ENCODE measurements at regions not wholly inside any gene's neighbourhood (a gene's known extent, or its start where the extent isn't known, plus 50 kb on each side); places are given as distances from the start of the nearest gene placed in this dataset.

DNA sequence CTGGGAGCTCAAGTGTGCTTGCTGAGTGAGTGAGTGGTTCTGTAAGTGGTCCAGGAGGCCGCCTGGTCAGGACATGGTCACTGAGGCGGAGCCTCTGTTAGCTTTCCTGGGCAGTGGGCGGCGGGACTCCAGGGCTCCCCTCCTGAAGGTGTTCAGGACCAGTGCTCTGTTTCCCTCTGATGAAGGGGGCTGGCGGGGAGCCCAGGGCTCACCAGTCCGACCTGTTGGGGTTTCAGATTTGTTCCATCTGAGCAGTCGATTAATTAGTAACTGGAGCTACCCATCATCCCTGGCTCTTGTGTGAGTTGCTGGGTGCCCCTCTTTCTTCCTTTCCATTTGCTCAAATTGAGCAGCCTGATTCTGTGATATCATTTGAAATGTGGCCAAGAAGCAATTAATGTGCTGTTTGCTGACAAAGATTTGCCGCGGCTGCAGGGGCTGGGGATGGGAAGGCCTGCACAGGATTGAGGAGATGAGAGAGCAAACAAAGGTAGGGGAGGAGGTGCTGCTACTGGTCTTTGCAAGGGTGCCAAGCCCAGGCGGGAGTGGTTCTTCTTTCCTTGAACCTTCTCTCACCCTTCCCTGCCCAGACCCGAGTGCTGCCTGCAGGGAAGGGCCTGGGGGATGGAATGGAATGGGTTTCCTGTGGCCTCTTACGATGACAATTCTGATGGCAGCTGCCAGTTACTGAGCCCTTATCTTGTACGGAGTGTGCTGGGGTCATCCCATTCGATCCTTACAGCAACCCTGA is 92.8 kb upstream of the PITX1 start:
- DNase-seq (ENCODE audit: low read depth) = no peak

DNA sequence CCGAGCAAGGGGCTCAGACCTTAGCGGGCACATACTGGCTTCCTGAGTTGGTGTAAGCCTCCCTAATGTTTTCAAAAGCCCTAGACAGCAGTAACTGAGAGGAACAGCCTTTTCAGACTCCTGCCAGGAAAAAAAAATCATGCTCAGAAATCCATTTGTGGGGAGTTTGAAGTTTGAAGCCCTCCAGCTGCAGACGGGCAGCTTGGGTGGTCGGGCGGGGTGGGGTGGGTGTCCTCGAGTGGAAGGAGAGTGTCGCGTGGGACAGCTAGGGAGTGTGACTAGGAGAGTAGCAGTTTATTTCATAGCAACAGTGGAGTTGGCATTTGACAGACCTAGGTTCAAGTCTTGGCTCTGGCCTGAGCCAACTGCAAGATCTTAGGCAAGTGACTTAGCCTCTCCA is 90.7 kb upstream of the PITX1 start:
- no peak for DNase-seq (ENCODE audit: low read depth)

DNA sequence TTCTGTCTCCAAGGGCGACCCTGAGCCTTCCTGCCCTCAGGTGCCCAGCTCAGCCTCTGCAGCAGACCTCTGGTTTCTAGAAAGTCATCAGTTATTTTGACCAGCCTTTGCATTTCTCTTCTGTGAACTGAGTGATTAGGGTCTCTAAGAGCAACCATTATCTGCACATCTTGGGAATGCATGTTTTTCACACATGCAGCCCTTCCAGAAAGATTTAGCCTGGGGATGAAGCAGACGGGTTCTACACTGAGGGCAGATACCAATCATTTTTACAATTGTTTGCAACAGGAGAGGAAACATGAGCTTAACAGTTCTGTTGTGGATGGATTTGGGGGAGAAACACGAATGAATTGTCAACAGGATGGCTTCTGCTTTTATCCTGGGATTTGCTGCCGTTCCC is 90.1 kb upstream of the PITX1 start:
- DNase-seq (ENCODE audit: low read depth) = no peak

DNA sequence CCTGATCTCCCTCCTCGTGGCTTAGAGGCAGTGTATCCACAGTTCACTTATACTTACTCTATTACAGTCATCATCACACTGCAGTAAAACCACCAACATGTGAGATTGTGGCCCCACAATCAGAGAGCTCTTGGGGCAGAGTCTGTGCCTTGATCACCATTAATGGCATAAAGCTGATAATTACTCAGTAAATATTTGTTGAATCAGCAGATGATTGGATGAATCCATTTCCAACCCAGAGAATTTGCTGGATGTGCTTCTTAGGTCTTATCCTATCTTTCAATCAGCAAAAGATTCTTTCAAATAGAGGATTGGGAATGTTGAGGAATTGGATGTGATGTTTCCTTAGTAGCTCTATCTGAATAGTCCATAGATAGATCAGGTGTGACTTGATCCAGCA is 88.8 kb upstream of the PITX1 start:
- no peak for DNase-seq (ENCODE audit: low read depth)

DNA sequence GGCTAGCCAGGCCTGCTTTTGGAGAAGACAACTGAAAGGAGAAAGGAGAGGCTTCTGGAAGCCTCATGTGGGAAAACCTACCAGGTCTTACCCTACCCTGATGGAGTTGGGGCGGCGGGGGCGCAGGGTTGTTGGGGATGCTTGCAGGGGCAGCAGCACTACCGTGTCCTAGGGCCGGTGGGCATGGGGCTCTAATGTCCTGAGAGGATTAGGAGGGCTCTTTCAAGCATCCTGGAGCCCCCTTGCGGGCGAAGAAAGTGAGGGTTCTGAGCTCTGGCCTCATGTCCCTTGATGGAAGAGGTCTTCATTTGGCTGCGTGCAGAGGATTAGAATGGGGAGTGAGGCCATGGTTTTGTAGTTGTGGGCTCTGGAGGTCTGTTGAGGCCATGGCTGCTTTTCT is 86.9 kb upstream of the PITX1 start:
- no peak for DNase-seq (ENCODE audit: low read depth)

DNA sequence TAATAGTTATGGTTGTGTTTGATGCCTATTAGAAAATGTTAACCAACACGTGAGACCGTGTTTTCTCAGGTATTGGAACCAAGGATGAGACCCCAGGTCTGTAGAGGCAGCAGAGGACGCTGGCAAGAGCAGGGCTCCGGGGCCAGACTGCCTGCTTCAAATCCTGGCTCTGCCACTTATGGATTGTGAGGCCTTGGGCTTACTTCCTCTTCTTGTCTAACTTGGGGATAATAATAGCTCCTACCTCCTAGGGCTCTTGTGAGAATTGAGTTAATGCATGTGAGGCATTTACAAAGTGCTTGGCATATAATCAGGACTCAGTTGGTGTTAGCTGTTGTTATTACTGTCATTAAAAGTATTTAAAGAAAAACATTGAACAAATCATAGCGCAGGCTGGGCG is 85.5 kb upstream of the PITX1 start:
- DNase-seq (ENCODE audit: low read depth) = no peak

DNA sequence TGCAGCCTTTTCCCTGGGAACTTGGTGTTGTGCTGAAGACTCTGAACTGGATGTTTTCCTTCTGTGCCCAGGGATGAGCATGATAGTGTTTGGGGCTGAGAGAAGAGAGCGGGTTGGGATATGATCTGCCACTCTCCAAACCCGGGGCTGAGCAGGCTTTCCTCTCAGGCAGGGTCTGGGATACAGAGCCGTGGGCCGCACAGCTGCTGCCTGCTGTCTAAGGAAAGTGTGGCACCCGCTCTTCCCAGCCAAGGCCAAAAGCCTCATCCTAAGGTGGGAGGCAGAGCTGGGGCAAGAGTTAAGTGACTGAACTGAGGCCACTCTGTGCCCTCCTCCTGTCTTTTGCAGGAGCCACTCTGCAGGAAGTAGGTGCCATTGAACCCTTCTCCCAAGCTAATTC is 83.6 kb upstream of the PITX1 start:
- DNase-seq (ENCODE audit: low read depth) = no peak

DNA sequence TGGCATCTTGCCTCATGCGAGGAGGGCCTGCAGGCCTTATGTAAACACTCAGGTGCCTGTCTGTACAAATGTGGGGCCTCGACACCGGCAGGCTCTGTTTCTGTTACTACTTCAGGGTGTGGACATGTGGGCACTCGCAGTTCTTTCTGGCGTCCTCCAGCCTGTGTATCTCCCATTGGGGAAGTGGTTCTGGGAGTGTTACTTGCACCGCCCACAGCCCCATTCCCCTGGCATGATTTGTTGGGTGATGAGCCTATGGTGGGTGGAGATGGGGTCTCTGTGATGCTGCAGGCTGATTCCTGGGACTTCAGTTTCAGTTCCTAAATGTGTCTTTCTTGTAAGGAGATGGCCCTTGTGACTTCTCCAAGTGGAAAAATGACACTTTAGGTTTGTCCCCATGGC is 82.1 kb upstream of the PITX1 start:
- no peak for DNase-seq (ENCODE audit: low read depth)

DNA sequence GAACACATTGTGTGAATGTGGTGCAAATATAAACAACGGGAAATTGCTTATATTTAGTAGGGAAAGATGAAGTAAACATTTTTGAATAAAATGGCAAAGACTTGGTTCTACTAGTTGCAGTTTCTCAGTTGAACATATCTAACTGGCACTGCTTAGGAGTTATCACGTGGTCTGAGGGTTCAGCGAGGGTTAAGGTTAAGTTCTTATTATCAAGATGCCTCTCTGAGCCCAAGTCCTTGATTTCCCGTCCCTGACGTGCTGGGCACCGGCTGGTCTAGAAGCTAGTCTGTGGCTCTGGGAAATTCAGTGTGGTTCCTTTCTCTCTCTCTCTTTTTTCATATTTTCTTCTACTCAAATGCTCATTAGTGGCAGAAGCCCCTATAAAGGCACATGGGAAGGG is 81.6 kb upstream of the PITX1 start:
- DNase-seq (ENCODE audit: low read depth) = no peak

DNA sequence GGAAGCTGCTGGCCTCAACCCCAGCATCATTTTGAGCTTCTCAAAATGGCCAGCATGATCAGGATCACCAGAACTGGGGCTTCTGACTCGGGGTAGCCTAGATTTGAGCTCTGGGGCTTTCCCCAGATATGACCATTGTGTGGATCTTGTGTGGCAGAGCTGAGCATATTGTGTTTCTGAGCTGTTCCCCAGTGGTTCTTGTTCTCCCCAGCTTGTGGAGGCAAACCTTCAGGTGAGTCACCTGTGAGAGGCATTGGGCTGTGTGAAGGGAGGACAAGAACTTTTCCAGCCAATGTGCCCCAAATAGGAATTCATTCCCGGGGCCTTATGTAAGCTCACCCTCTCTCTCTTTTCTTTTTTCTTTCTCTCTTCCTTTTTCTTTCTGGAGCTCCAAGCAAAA is 80.7 kb upstream of the PITX1 start:
- no peak for DNase-seq (ENCODE audit: low read depth)

DNA sequence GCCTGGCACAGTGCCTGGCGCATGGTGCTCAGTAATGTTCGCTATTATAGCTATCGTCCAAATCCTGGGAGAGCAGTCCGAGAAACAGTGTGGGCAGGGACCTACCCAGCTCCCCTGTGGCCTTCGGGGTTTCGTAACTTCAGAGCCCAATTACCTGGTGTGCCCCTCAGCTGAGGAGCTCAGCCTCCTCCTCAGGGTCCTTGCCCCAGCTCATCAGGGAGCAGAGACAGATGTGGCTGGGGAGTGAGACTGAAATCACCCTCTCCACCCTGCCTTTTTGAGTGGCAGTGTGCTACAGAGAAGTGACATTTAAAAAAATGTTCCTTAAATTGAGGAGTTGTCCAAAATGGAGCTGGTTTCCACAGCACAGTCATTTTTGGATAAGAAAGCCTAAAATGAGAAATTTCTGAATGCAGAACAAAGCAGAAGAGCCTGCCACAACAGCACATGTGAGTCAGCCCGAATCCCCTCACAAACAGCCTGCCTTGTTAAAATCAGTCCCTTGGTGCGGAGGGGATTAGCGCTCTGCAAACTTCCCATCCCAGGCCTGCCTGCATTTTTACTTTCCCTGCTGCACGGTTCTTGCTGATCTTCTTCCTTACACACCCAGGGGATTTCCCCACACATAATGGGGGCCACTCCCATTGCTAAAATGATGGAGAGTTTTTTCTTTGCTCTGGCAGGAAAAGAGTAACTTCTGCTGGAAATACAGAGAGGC is 78.1 kb upstream of the PITX1 start:
- no peak for DNase-seq (ENCODE audit: low read depth)

DNA sequence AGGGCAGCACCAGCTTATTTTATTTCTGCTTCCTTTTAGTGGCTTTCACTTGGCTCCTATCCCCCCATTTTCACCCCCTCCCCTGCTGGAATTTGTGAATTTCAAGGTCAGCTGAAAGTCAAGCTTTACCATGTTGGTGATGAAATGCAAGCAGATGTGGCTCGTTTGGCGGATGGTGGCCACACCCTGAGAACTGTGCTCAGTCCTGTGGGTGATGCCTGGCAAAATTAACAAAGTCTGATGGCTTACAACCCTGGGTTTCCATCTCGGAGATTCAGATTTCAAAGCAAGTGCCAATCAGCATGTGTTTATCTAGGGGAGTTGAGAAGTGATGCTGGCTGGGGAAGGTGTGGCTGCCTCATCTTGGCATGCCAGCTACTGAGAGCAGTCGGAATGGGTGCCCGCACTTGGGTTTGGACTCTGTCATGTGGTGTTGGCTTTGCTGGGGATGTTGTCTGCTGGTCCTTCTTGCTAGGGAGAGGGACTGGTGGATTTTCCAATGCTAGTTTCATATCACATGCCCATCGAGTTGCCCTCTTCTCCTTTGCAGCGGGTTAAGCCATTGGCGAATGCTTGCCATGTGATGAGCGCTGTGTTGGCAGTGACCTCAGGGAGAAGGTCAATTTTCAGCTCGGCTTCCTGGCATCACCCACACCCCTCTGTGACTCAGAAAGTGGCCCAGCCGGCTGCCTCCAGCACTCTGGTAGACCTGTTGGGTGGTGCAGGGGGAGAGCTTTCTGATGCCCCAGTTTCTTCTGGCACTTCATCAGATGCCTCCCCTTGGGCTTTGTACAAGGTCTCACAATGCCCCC is 77.0 kb upstream of the PITX1 start:
- peak; percentile 11 for DNase-seq (ENCODE audit: low read depth)

DNA sequence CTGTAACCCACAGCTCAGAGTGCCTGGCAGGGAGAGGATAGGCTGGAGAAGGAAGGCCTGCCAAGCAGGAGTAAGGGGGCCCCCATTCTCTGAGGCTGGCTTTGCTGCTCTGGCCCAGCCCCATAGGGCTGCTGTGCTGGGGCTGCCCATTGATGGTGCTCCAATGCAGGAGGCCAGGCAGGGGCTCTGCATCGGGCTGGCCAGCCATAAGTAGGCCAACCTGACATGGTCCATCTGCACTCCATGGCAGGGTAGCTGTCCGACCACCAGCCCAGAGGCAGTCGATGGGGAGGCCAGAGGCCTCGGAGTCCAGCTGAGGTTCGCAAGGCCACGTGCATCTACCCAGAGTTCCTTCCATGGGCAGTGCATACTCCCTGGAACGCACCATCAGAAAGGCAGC is 75.0 kb upstream of the PITX1 start:
- no peak for DNase-seq (ENCODE audit: low read depth)

DNA sequence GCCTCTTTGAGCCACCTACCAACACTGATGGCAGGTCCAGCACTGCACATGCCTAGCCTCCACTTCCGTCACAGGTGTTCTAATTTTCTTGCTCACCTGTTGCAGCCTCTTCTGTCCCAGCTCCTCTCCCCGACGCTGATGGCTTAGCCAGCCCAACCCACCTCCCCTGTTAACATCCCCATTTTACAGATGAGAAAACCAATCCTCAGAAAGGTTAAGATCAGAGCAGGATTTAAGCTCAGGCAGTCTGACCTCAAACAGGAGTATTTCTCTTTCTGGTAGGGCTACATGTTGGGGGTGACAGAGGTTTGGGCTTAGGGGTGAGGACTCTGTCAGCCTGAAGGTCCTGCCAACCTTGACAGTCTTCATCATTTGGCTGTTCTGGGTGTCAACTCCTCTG is 74.5 kb upstream of the PITX1 start:
- no peak for DNase-seq (ENCODE audit: low read depth)

DNA sequence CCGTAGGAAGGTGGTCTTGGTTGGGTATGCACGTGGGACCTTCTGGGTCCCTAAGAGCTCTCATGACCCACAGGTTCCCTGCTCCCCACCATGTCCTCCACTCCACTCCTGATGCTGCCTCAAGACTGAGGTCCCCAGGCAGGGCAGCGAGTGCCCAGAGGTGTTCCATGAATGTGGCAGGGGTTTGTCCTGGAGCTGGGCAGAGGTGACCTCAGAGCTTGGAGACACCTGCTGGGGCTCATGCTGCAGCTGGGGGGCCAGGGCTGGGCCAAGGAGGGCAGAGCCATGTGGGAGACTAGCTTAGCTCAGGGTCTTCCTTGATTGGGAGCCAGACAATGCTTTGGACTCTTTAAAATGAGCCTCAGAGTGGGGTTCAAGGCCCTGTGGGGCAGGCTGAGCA is 74.0 kb upstream of the PITX1 start:
- no peak for DNase-seq (ENCODE audit: low read depth)

DNA sequence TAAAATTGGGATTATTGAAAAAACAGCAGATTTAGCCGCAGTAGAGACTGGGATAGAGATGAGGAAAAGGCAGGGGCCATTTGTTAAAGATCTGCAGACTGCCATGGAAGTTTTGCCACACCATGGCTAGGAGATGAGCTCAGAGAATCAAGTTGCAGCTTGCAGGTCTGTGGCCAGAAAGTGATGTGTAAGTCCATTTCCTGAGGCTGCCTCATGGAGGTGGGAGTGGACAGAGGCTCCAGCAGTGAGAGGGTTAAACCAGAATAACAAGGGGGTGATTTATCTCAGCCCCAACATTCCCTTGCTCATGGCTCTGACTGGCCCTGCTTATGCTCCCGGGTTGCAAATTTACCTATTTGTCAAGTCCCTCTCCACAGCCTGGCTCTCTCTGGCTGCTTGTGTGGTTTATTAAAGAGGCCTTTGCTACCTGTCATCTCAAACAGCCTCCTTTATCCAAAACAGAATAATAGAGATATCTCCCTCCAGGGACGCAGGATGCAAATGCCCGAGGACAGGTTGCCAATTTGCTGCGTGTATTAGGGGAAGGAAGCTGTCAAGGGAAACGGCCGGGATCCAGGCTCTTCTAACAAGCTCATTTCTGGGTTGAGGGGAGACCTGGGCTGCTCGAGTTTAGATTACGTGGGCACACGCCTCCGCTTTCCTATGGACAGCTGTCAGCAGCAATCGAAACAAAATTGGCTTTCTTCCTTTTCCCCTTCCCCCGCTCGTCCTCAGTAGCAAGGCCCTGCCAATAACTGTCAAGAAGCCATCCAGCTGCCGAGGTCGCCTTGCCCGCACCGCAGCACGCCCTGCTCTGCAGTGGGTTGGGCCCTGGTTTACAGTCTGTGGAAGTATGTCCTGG is 72.8 kb upstream of the PITX1 start:
- peak; percentile 47 for DNase-seq (ENCODE audit: low read depth)

DNA sequence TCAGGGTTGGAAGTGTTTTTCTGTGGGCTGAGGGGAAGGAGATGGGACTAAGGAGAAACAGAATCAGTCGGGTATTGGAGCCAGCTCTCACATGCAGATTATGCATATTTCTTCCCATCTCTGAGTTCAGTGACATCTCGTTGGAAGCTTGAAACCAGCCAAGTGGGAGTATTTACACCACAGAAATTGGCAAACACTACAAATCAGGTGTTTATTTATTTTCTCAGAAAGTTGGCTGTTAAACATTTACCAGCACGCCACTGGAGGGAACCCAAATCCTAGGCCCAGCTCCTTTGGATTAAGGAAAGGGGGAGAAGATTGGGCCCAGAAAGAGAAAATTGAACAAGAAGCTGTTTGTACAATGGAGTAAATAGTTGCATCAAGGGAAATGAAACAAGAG is 72.1 kb upstream of the PITX1 start:
- no peak for DNase-seq (ENCODE audit: low read depth)

DNA sequence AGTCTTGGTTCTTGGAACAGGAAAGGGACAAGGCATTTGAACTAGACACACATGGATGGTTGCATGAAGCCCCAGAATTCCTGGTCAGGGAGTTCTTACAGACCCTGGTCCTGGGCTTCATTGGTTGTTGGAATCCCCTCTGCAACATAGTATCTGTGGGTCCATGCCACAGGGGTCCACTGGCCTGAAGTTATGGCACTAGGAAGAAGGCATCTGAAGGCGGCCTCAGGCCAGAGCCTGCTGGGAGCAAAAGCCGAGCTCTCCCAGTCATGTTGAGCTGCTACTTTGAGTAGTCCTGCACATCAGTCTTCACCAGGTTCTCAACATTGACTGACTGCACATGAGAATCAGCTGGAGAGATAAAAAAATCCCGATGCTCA is 71.1 kb upstream of the PITX1 start:
- DNase-seq (ENCODE audit: low read depth) = no peak

DNA sequence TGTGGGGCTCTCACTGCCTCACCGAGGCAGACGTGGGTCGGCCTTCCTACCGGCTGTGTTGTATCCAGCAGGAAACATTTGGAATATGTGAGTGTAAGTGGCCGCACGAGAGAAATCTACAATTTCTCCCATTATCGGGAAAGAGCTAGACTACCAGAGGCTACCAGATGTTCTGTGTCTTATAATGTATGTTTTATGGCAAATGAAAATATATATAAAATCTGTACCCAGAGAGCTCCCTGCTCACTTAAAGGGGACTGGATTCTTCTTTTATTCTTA is 69.5 kb upstream of the PITX1 start:
- DNase-seq (ENCODE audit: low read depth) = no peak

DNA sequence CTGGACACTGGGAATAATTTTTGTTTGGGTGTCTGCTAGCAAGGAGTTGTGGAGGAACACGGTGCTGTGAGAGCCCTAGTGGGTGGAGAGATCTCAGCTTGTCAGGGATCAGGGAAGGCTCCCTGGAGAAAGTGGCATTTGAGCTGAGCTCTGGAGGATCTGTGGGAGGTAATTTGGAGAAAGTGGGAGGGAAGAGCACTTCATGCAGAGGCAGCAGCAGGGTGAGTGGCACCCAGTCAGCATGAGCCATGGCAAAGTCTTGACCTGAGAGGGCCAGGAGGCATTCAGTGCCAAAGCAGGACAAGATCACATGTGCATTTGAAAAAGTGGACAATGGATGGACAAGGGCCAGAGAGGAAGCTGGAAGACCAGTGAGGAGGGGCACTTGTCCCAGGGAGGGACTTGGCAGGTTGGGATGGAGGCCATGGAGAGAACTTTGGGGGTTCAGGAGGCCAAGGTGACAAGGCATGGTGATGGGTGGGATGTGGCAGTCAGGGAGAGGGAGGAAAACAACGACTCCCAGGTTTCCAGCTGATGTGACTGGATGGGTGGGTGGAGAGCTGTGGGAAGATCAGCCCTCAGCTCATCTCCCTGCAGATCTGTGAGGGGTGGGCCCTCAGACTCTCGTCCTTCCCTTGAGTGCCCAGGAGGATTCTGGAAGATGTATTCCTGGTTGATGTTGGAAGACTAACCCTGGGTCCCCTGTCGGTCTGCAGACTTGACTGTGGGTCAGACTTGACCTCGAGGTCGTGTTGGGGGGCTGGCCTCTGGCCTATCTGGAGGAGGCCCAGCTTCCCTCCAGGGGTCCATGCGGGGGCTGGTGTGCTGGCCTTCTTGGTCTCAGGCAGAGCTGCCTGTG is 68.9 kb upstream of the PITX1 start:
- no peak for DNase-seq (ENCODE audit: low read depth)

DNA sequence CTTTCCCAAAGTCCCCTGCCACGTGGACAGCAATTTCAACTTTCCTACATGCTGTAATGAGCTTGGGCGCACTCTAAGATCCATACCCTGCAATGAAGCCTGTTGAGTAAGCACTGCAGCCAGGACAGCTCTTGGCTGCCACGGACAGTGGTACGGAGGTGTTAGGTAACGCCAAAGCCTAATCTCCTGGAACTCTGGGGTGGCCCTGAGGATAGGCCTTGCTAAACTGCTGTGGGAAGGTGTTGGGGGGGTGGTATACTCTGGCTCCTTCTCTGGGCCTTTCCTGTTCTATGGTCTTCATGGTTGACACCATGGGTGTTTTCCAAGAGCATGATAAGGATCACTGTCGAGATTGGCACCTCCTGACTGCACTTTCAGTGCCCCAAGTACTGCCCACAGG is 66.4 kb upstream of the PITX1 start:
- no peak for DNase-seq (ENCODE audit: low read depth)
